ENCODE measurements at regions not wholly inside any gene's neighbourhood (a gene's known extent, or its start where the extent isn't known, plus 50 kb on each side); places are given as distances from the start of the nearest gene placed in this dataset.

DNA sequence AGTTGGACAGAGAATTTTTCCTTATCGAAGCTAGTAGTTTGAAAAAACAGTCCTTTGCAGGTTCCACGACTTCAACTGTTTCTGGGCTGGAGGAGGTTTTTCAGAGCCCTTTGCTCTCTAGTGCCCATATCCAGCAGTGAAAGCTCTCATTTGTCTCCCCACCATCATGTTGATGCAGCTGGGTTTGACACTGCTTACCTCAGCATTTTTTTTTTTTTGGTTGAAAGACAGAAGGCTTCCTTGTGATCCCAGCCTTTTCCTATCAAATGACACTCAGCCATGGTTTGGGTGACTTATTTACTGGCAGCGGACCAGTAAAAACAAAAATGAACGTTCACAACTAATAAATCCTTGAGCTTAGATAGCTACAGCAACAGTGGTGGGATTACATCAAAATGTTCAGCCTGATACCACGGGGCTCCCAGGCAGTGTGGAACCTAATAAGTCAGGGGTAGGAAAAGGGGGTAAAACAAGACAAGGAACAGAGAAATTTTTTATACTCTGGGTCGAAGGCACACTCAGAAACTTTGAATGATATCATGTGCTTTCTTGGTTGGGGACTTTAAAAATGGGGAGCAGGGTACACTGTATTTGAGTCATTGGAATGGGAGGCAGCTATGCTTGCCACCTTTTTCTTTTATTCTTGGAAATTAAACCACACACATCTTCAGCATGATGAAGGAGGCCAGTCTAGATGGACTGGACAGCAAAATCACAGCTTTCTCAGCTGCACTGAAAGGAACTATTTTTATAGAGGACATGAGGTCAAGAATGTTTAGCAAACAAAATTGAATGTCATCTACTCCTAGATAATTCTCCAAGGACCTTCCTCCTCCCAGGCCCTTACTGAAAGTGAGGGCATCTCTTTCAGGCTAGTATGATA is 308.9 kb upstream of the MPDZ start:
- intact Hi-C loops (cut with DNase I) = no loop called here
- H3K36me3 ChIP-seq = no peaks in the 10 kb centered on the region
- no peak overlapping the region for H3K27ac ChIP-seq
- H3K4me1 ChIP-seq = peaks cover 10% of the 10 kb centered on the region
- no peaks in the 10 kb centered on the region for H3K27me3 ChIP-seq
- DNase-seq (ENCODE audit: extremely low spot score in 2 of 2) = no peak
- no peak overlapping the region for H3K4me3 ChIP-seq
- TF ChIP-seq POLR2A (IDR thresholded peaks at IDR 0.05) (no peak), POLR2AphosphoS5 (IDR thresholded peaks at IDR 0.05; ENCODE audit: insufficient read depth in 1 of 2, low read depth in 1 of 2) (no peak)
- TF ChIP-seq, protein P1, sequence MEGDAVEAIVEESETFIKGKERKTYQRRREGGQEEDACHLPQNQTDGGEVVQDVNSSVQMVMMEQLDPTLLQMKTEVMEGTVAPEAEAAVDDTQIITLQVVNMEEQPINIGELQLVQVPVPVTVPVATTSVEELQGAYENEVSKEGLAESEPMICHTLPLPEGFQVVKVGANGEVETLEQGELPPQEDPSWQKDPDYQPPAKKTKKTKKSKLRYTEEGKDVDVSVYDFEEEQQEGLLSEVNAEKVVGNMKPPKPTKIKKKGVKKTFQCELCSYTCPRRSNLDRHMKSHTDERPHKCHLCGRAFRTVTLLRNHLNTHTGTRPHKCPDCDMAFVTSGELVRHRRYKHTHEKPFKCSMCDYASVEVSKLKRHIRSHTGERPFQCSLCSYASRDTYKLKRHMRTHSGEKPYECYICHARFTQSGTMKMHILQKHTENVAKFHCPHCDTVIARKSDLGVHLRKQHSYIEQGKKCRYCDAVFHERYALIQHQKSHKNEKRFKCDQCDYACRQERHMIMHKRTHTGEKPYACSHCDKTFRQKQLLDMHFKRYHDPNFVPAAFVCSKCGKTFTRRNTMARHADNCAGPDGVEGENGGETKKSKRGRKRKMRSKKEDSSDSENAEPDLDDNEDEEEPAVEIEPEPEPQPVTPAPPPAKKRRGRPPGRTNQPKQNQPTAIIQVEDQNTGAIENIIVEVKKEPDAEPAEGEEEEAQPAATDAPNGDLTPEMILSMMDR (IDR thresholded peaks at IDR 0.05) = no peak
- no peaks in the 10 kb centered on the region for H3K9me3 ChIP-seq

DNA sequence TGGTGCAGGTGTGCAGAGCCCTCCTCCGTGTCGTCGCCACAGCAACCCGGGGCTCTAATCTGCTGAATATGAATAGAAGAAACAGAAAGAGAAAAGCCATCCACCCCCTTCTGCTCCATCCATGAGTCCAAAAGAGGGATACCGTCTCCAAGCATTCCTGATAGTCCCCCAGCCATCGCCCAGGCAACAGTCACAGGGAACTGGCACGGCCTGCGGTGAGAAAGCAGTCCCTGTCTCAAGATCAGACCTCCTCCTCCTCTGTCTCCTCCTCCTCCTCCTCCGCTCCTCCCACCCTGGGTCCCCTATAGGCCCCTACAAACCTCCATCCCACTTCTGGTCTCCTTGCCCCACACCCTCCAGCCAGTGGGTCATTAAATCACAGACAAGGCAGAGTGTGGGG is 308.1 kb upstream of the MPDZ start:
- Histone ChIP-seq H3K4me3 (no peak overlapping the region), H3K36me3 (no peaks in the 10 kb centered on the region), H3K27ac (no peak overlapping the region), H3K4me1 (peaks cover 10% of the 10 kb centered on the region), H3K9me3 (no peaks in the 10 kb centered on the region), H3K27me3 (no peaks in the 10 kb centered on the region)
- TF ChIP-seq POLR2AphosphoS5 (IDR thresholded peaks at IDR 0.05; ENCODE audit: insufficient read depth in 1 of 2, low read depth in 1 of 2) (no peak), POLR2A (IDR thresholded peaks at IDR 0.05) (no peak)
- TF ChIP-seq, protein P1 (IDR thresholded peaks at IDR 0.05) = no peak
- intact Hi-C loops (cut with DNase I) = no loop called here
- DNase-seq (ENCODE audit: extremely low spot score in 2 of 2) = no peak

DNA sequence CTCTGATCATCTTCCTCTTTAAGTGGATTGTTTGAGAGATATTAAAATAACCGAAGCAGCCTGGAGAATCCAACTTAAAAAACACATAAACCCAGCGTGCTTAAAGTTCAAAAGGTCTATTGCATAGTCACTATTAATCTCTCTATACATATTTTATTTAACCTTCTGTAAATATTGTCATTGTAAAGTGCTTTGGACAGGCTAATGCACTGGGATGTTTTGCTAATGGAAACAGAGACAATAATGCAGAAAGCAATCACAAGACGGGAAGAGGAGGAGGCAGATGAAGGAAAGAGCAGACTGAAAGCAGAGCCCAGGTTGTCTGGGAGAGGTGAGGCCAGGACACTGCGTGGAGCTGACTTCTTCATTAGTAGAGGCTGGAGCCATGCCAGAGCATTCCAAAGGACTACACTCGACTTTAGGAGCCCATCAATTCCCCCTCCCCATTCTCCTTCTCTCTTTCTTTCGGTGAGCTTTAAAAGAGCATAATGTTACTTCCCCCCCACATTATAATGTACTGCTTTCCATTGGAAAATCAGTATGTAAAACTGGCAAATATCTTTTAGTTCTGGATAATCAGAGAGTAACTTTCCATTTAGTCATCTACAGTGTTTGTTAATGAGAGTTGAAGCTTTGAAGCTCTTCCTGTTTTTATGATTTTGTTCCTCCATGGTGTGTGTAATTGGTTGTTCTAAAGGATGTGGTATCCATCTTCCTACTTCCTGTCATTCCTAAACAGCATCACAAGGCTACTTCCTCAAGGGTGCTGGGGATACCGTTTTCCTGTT is 307.3 kb upstream of the MPDZ start:
- no peak for DNase-seq (ENCODE audit: extremely low spot score in 2 of 2)
- Histone ChIP-seq H3K27me3 (no peaks in the 10 kb centered on the region), H3K4me1 (peaks cover 10% of the 10 kb centered on the region), H3K4me3 (no peak overlapping the region), H3K27ac (no peak overlapping the region), H3K9me3 (no peaks in the 10 kb centered on the region), H3K36me3 (no peaks in the 10 kb centered on the region)
- TF ChIP-seq POLR2AphosphoS5 (IDR thresholded peaks at IDR 0.05; ENCODE audit: insufficient read depth in 1 of 2, low read depth in 1 of 2) = no peak
- TF ChIP-seq, protein P1 (IDR thresholded peaks at IDR 0.05) = no peak
- TF ChIP-seq POLR2A (IDR thresholded peaks at IDR 0.05) = no peak
- intact Hi-C loops (cut with DNase I) = no loop called here

DNA sequence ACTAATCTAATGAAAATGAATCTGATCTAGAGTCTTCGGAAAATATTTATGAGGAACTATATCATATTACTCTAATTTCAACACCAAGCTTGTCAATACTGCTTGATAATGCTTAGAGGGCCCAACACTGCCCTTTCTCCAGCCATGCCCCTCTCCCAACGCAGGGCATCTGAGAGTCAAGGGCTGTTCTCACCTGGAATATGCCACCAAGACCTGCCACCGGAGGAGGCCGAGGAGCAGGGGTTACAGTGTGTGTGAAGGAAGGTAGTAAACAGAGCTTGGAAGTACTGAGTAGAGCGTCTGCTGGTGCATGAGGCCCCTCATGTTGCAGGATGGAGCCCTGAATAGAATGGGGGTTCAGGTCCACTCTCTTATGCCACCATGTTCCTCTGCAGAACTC is 301.3 kb upstream of the MPDZ start:
- TF ChIP-seq, protein P1 (IDR thresholded peaks at IDR 0.05) = no peak
- TF ChIP-seq POLR2A (IDR thresholded peaks at IDR 0.05) (no peak), POLR2AphosphoS5 (IDR thresholded peaks at IDR 0.05; ENCODE audit: insufficient read depth in 1 of 2, low read depth in 1 of 2) (no peak)
- Histone ChIP-seq H3K36me3 (no peaks in the 10 kb centered on the region), H3K27ac (no peak overlapping the region), H3K4me3 (no peak overlapping the region), H3K27me3 (no peaks in the 10 kb centered on the region), H3K4me1 (no peaks in the 10 kb centered on the region), H3K9me3 (no peaks in the 10 kb centered on the region)
- DNase-seq (ENCODE audit: extremely low spot score in 2 of 2) = no peak
- intact Hi-C loops (cut with DNase I) = no loop called here

Data from vagina (tissue), 2 donors.